ENCODE measurements at regions not wholly inside any gene's neighbourhood (a gene's known extent, or its start where the extent isn't known, plus 50 kb on each side); places are given as distances from the start of the nearest gene placed in this dataset.

DNA sequence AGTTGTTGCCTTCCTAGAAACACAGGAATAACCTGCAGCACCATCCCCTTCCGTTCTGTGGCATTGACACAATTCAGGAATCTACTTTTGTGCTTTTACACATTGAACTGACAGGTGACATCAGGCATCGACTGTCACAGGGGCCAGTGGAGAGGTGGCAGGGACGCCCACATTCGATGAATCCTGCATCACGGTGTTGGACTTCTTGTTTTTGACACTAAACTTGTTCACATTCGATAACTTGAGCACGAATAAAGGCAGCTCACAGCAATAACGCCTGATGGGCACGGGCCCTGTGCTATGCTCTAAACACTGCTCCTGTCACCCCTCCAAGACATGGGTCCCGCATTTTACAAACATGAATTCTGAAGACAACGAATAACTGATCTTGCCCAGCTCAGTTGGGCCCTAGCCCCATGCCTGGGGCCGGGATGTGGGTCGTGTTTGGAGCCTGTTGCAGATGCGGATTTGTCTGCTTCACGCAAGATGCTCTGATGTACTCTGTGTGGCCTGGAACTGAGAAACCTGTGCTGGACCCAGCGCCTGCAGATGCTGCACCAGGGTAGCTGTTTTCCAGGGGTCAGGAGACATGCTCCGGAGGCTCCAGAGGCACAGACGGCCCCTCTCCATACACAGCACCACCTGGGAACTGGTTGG lies 75.7 kb downstream of the TTLL2 start:
- TF ChIP-seq FOXA1 (IDR thresholded peaks at IDR 0.05) (no peak), SP1 (IDR thresholded peaks at IDR 0.05) (no peak), CTBP1 (IDR thresholded peaks at IDR 0.05; ENCODE audit: borderline replicate concordance) (no peak), BHLHE40 (IDR thresholded peaks at IDR 0.05; ENCODE audit: borderline replicate concordance) (no peak), TARDBP (IDR thresholded peaks at IDR 0.05) (no peak), ELF4 (IDR thresholded peaks at IDR 0.05) (no peak)
- TF ChIP-seq, protein P1, sequence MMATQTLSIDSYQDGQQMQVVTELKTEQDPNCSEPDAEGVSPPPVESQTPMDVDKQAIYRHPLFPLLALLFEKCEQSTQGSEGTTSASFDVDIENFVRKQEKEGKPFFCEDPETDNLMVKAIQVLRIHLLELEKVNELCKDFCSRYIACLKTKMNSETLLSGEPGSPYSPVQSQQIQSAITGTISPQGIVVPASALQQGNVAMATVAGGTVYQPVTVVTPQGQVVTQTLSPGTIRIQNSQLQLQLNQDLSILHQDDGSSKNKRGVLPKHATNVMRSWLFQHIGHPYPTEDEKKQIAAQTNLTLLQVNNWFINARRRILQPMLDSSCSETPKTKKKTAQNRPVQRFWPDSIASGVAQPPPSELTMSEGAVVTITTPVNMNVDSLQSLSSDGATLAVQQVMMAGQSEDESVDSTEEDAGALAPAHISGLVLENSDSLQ (IDR thresholded peaks at IDR 0.05) = no peak

Data from HEK293T (cell line).